ENCODE measurements at regions not wholly inside any gene's neighbourhood (a gene's known extent, or its start where the extent isn't known, plus 50 kb on each side); places are given as distances from the start of the nearest gene placed in this dataset.

- no peak for DNase-seq (ENCODE audit: low spot score)
- TF ChIP-seq CTCF (IDR thresholded peaks at IDR 0.05; ENCODE audit: extremely low read depth, missing control alignments), result no peak
These were observed 198.7 kb upstream of the MAP3K1 start for GRCh38 chr5:56616454-56617160.

- no peak for DNase-seq (ENCODE audit: low spot score)
- TF ChIP-seq CTCF (IDR thresholded peaks at IDR 0.05; ENCODE audit: extremely low read depth, missing control alignments), result no peak
These were observed 199.8 kb upstream of the MAP3K1 start for GRCh38 chr5:56615361-56616153.

- no peak for TF ChIP-seq CTCF (IDR thresholded peaks at IDR 0.05; ENCODE audit: extremely low read depth, missing control alignments)
- DNase-seq (ENCODE audit: low spot score), result no peak
These were observed 202.6 kb upstream of the MAP3K1 start for GRCh38 chr5:56612759-56613158.

- no peak for TF ChIP-seq CTCF (IDR thresholded peaks at IDR 0.05; ENCODE audit: extremely low read depth, missing control alignments)
- no peak for DNase-seq (ENCODE audit: low spot score)
These were observed 203.0 kb upstream of the MAP3K1 start for GRCh38 chr5:56612353-56612752.

GRCh38 chr5:56610093-56610698 lies 205.2 kb upstream of the MAP3K1 start:
- no peak for TF ChIP-seq CTCF (IDR thresholded peaks at IDR 0.05; ENCODE audit: extremely low read depth, missing control alignments)
- DNase-seq (ENCODE audit: low spot score), result no peak

- no peak for TF ChIP-seq CTCF (IDR thresholded peaks at IDR 0.05; ENCODE audit: extremely low read depth, missing control alignments)
- no peak for DNase-seq (ENCODE audit: low spot score)
These were observed 207.0 kb upstream of the MAP3K1 start for GRCh38 chr5:56608217-56608925.

All from GM20000 (cell line).